Colonic mucosa (tissue), 4 donors: ENCODE measurements at regions not wholly inside any gene's neighbourhood (a gene's known extent, or its start where the extent isn't known, plus 50 kb on each side); places are given as distances from the start of the nearest gene placed in this dataset.
"Not testable (repeated sequence)": the region's sequence is repeated elsewhere in the genome, so short reads cannot be mapped to it uniquely, and the experiment has no call there.

Experiments used
- DNase-seq: peaks from one replicate; pipeline ENCODE4 v3.0.0-alpha.2; 2020
- H3K27ac ChIP-seq: fragments of 200-600 bp; one replicate; pipeline ENCODE4 v1.8.0; 2021
- H3K27me3 ChIP-seq: fragments of 200-600 bp; one replicate; pipeline ENCODE4 v1.8.0; 2021
- H3K36me3 ChIP-seq: fragments of 200-600 bp; one replicate; pipeline ENCODE4 v1.8.0; 2021
- H3K4me1 ChIP-seq: fragments of 200-600 bp; one replicate; pipeline ENCODE4 v1.8.0; 2021; ENCODE audit warnings: mild to moderate bottlenecking
- H3K4me3 ChIP-seq: fragments of 200-600 bp; one replicate; pipeline ENCODE4 v1.8.0; 2021
- H3K9ac ChIP-seq, 2 donors: one replicate each; pipeline ENCODE4 v1.7.0; 2013; ENCODE audit warnings: control low read depth in 2 of 2, low read depth in 2 of 2, low read length in 2 of 2
- H3K9me3 ChIP-seq: fragments of 200-600 bp; one replicate; pipeline ENCODE4 v1.8.0; 2021
- intact Hi-C: fragments of 100-400 bp; cut with DNase I; formaldehyde crosslinking; loops from one replicate; pipeline ENCODE4 v1.14.1; 2022
- TF ChIP-seq, protein P1 (sequence below): fragments of 200-600 bp; IDR thresholded peaks from one replicate; pipeline ENCODE4 v1.8.0; 2022; ENCODE audit warnings: antibody characterized with exemption, mild to moderate bottlenecking
- donor health status: healthy.
- donor health status: DM: no; HTN: no; CAD: no.
- donor health status: DM: no; HTN: no; CAD: no.

DNA sequence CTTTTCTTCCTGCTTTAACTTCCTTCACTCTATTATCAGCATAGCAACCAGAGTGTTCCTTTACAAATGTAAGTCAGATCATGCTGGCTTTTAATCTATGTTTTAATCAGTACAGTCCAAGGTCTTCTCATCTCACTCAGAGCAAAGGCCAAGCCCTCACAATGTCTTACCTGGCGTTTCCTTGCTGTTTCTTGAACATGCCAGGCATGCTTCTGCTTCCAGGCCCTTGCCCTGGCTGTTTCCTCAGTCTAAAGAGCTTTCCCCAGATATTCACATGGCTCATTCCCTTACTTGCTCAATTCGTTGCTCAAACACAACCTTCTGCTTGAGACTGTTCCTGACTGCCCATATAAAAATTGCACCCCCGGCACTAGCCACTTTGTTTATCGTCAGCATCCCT, 121.7 kb upstream of the GLRA1 start:
- H3K9me3 ChIP-seq = no peaks in the 10 kb centered on the region
- no peaks in the 10 kb centered on the region for H3K36me3 ChIP-seq
- no peaks in the 10 kb centered on the region for H3K4me1 ChIP-seq
- H3K4me3 ChIP-seq = no peak overlapping the region
- H3K9ac ChIP-seq = no peak overlapping the region
- H3K27ac ChIP-seq = no peak overlapping the region
- intact Hi-C loops = no loop called here
- no peak for DNase-seq
- TF ChIP-seq, protein P1, sequence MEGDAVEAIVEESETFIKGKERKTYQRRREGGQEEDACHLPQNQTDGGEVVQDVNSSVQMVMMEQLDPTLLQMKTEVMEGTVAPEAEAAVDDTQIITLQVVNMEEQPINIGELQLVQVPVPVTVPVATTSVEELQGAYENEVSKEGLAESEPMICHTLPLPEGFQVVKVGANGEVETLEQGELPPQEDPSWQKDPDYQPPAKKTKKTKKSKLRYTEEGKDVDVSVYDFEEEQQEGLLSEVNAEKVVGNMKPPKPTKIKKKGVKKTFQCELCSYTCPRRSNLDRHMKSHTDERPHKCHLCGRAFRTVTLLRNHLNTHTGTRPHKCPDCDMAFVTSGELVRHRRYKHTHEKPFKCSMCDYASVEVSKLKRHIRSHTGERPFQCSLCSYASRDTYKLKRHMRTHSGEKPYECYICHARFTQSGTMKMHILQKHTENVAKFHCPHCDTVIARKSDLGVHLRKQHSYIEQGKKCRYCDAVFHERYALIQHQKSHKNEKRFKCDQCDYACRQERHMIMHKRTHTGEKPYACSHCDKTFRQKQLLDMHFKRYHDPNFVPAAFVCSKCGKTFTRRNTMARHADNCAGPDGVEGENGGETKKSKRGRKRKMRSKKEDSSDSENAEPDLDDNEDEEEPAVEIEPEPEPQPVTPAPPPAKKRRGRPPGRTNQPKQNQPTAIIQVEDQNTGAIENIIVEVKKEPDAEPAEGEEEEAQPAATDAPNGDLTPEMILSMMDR = no peak
- no peaks in the 10 kb centered on the region for H3K27me3 ChIP-seq

DNA sequence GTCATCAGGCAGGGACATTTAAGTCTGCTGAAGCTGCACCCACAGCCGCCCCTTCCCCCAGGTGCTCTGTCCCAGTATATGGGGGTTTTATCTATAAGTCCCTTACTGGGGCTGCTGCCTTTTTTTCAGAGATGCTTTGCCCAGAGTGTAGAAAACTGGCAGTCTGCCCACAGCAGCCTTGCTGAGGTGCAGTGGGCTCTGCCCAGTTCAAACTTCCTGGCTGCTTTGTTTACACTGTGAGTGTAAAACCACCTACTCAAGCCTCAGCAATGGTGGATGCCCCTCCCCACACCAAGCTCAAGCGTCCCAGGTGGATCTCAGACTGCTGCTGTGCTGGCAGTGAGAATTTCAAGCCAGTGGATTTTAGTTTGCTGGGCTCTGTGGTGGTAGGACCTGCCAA, 114.2 kb upstream of the GLRA1 start:
- H3K4me1 ChIP-seq, H3K36me3 ChIP-seq, H3K9me3 ChIP-seq, H3K27me3 ChIP-seq, H3K4me3 ChIP-seq, H3K9ac ChIP-seq, H3K27ac ChIP-seq, DNase-seq, intact Hi-C loops: not testable (repeated sequence)

DNA sequence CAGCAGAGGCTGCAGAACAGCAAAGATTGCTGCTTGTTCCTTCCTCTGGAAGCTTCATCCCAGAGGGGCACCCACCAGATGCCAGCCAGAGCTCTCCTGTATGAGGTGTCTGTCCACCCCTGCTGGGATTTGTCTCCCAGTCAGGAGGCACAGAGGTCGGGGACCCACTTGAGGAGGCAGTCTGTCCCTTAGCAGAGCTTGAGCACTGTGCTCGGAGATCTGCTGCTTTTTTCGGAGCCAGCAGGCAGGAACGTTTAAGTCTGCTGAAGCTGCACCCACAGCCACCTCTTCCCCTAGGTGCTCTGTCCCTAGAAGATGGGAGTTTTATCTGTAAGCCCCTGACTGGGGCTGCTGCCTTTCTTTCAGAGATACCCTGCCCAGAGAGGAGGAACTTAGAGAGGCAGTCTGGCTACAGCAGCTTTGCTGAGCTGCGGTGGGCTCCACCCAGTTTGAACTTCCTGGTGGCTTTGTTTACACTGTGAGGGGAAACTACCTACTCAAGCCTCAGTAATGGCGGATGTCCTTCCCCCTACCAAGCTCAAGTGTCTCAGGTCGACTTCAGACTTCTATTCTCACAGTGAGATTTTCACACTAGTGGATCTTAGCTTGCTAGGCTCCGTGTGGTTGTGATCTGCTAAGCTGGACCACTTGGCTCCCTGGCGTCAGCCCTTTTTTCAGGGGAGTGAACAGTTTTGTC, 101.8 kb upstream of the GLRA1 start:
- H3K9ac ChIP-seq, H3K4me3 ChIP-seq, DNase-seq, H3K4me1 ChIP-seq, H3K9me3 ChIP-seq, H3K27me3 ChIP-seq, H3K36me3 ChIP-seq, H3K27ac ChIP-seq, intact Hi-C loops: not testable (repeated sequence)

DNA sequence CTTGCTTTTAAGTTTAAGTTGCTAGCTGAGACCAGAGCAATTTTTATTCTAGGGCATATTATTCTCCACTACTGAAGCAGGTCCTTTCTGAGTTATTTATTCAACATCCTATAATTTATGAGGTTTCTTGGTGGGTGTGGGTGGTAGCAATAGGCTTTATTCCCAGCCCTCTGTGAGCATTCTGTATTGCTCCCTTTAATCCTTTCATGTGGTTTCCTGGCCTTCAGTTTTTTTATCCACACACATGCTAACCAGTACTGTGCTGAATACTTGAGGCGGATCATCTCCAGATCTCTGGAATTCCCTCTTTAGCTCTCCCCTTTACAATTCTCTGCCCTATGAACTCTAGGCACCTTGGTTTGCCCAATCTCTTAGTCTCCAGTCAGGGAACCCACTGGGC, 91.8 kb upstream of the GLRA1 start:
- H3K9me3 ChIP-seq = no peaks in the 10 kb centered on the region
- DNase-seq = no peak

DNA sequence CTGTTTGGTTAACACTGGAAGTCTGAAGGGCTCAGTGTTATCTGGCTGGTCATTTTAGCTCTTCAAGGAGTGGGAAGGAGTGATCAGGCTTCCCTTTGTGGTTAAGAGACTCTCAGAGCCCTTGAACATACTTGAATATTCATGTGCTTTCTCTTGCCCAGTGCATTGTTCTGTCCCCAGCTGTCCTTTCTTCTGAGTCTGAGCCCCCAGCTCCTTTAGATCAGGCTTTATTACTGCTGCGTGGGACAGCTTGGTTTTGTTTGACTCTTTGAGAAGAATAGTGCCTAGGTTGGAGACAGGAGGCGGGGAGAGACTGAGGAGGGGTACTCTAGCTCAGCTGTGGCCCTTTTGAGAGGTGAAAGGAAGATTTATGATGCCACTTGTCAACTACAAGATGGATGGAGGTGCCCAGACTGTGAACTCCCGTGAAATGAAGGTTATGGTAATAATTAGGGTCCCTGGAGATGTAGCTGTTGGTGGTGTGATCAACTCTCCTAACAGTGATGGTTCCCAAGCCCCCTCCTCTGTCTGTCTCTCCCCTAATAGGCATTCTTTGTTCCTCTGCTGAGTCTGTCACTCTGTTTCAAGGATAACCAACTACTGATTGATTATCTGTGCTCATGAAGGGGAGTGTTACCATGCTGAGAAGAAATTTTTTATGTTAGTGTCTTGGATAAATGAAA, 83.1 kb upstream of the GLRA1 start:
- no peaks in the 10 kb centered on the region for H3K9me3 ChIP-seq
- H3K4me1 ChIP-seq = no peaks in the 10 kb centered on the region
- intact Hi-C loops = no loop called here
- no peak for DNase-seq
- H3K9ac ChIP-seq = no peak overlapping the region
- H3K4me3 ChIP-seq = no peak overlapping the region
- H3K27me3 ChIP-seq = no peaks in the 10 kb centered on the region
- H3K36me3 ChIP-seq = no peaks in the 10 kb centered on the region
- TF ChIP-seq, protein P1 = no peak
- H3K27ac ChIP-seq = no peak overlapping the region

More for the DNA sequence above, 91.8 kb upstream of the GLRA1 start:
- no peak overlapping the region for H3K4me3 ChIP-seq
- TF ChIP-seq, protein P1 = no peak
- intact Hi-C loops = no loop called here
- no peaks in the 10 kb centered on the region for H3K4me1 ChIP-seq
- no peak overlapping the region for H3K27ac ChIP-seq
- no peaks in the 10 kb centered on the region for H3K27me3 ChIP-seq
- no peak overlapping the region for H3K9ac ChIP-seq
- no peaks in the 10 kb centered on the region for H3K36me3 ChIP-seq

DNA sequence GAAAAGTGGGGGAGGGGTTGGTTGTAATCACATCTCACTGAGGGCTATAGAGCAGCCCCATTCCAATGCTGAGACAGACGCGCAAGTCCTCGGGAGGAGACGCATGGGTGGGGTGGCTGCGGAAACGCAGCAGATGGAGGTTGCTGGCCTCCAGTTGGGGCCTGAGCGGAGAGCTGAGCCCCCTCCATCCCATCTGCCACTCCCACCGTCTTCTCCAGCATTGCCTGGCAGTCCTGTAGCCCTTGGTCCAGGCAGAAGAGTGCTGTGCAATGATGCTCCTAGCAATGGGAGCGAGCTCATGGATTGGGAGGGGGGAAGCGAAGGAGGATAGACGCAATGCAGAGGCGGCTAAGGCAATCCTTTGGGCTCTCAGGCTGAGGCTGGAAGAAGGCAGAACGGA, 79.4 kb upstream of the GLRA1 start:
- no peaks in the 10 kb centered on the region for H3K9me3 ChIP-seq
- H3K27ac ChIP-seq = no peak overlapping the region
- no peaks in the 10 kb centered on the region for H3K4me1 ChIP-seq
- no peak for DNase-seq
- no peaks in the 10 kb centered on the region for H3K27me3 ChIP-seq
- intact Hi-C loops = no loop called here
- H3K36me3 ChIP-seq = no peaks in the 10 kb centered on the region
- H3K9ac ChIP-seq = no peak overlapping the region
- TF ChIP-seq, protein P1 = no peak
- no peak overlapping the region for H3K4me3 ChIP-seq
